Activated T-helper 1 cell treated with anti-CD3 and anti-CD28 coated beads, Interleukin-12 subunit alpha, Interleukin-12 subunit beta, Interleukin-2, Interleukin-4 antibody, amounts not matched to agents 30 ng/mL and 10 ng/mL and 1 ng/mL, durations not matched to agents 14 hours and 24 hours and 36 hours (primary cell): ENCODE measurements at regions not wholly inside any gene's neighbourhood (a gene's known extent, or its start where the extent isn't known, plus 50 kb on each side); places are given as distances from the start of the nearest gene placed in this dataset.

Experiments used
- DNase-seq: peaks from one replicate; pipeline ENCODE4 v3.0.0; 2021; ENCODE audit warnings: low spot score
- H3K27ac Mint-ChIP-seq: one replicate; pipeline ENCODE4 v1.8.0; 2021; ENCODE audit warnings: mild to moderate bottlenecking, mixed read lengths
- H3K27me3 Mint-ChIP-seq: one replicate; pipeline ENCODE4 v1.8.0; 2022; ENCODE audit warnings: mild to moderate bottlenecking, moderate library complexity, mixed read lengths; ENCODE audit not compliant: insufficient read depth
- H3K36me3 Mint-ChIP-seq: one replicate; pipeline ENCODE4 v1.8.0; 2021; ENCODE audit warnings: low read depth, mixed read lengths
- H3K4me1 Mint-ChIP-seq: one replicate; pipeline ENCODE4 v1.8.0; 2021; ENCODE audit warnings: low read depth, mixed read lengths
- H3K4me3 Mint-ChIP-seq: one replicate; pipeline ENCODE4 v1.8.0; 2021; ENCODE audit warnings: mild to moderate bottlenecking, moderate library complexity, mixed read lengths
- H3K9me3 Mint-ChIP-seq: one replicate; pipeline ENCODE4 v1.8.0; 2021; ENCODE audit warnings: mixed read lengths
- intact Hi-C: fragments of 100-400 bp; cut with micrococcal nuclease; formaldehyde crosslinking; loops from one replicate; pipeline ENCODE4 v1.15.1; 2024

GRCh38 chr4:11259837-11260236 lies 168.9 kb downstream of the HS3ST1 start:
- Mint-ChIP-seq H3K27ac (no peak overlapping the region), H3K27me3 (peaks cover 3% of the 10 kb centered on the region), H3K4me3 (no peak overlapping the region)

GRCh38 chr4:11252149-11252548 lies 176.5 kb downstream of the HS3ST1 start:
- Mint-ChIP-seq H3K9me3 (peaks cover 3% of the 10 kb centered on the region), H3K4me1 (no peaks in the 10 kb centered on the region), H3K36me3 (no peaks in the 10 kb centered on the region), H3K27ac (no peak overlapping the region), H3K27me3 (no peaks in the 10 kb centered on the region), H3K4me3 (no peak overlapping the region)
- intact Hi-C loops = no loop called here
- no peak for DNase-seq

More at GRCh38 chr4:11259837-11260236, 168.9 kb downstream of the HS3ST1 start:
- H3K9me3 Mint-ChIP-seq = no peaks in the 10 kb centered on the region
- intact Hi-C loops = no loop called here
- no peaks in the 10 kb centered on the region for H3K4me1 Mint-ChIP-seq
- no peaks in the 10 kb centered on the region for H3K36me3 Mint-ChIP-seq
- DNase-seq = no peak

- Mint-ChIP-seq H3K27me3 (no peaks in the 10 kb centered on the region), H3K36me3 (no peaks in the 10 kb centered on the region), H3K9me3 (peaks cover 3% of the 10 kb centered on the region), H3K27ac (no peak overlapping the region), H3K4me3 (no peak overlapping the region), H3K4me1 (no peaks in the 10 kb centered on the region)
- intact Hi-C loops = no loop called here
- DNase-seq = no peak
These were observed 178.2 kb downstream of the HS3ST1 start for GRCh38 chr4:11250510-11250909.

- Mint-ChIP-seq H3K9me3 (peaks cover 3% of the 10 kb centered on the region), H3K4me1 (no peaks in the 10 kb centered on the region), H3K4me3 (no peak overlapping the region), H3K27me3 (no peaks in the 10 kb centered on the region), H3K36me3 (no peaks in the 10 kb centered on the region), H3K27ac (no peak overlapping the region)
- no peak for DNase-seq
- intact Hi-C loops = no loop called here
These were observed 196.7 kb downstream of the HS3ST1 start for GRCh38 chr4:11232015-11232414.

- no peak overlapping the region for H3K4me3 Mint-ChIP-seq
- no peaks in the 10 kb centered on the region for H3K4me1 Mint-ChIP-seq
- intact Hi-C loops = no loop called here
- no peak overlapping the region for H3K27ac Mint-ChIP-seq
- H3K27me3 Mint-ChIP-seq = no peaks in the 10 kb centered on the region
- peaks cover 5% of the 10 kb centered on the region for H3K9me3 Mint-ChIP-seq
- H3K36me3 Mint-ChIP-seq = no peaks in the 10 kb centered on the region
- no peak for DNase-seq
These were observed 197.8 kb downstream of the HS3ST1 start for GRCh38 chr4:11230866-11231265.

GRCh38 chr4:11228530-11228929 lies 200.2 kb downstream of the HS3ST1 start:
- DNase-seq = no peak
- peaks cover 4% of the 10 kb centered on the region for H3K9me3 Mint-ChIP-seq
- H3K27me3 Mint-ChIP-seq = no peaks in the 10 kb centered on the region
- intact Hi-C loops = no loop called here
- no peak overlapping the region for H3K4me3 Mint-ChIP-seq
- no peaks in the 10 kb centered on the region for H3K4me1 Mint-ChIP-seq
- H3K36me3 Mint-ChIP-seq = no peaks in the 10 kb centered on the region
- H3K27ac Mint-ChIP-seq = no peak overlapping the region

GRCh38 chr4:11223311-11223710 lies 205.4 kb downstream of the HS3ST1 start:
- no peak overlapping the region for H3K27ac Mint-ChIP-seq
- H3K4me1 Mint-ChIP-seq = no peaks in the 10 kb centered on the region
- peaks cover 4% of the 10 kb centered on the region for H3K9me3 Mint-ChIP-seq
- DNase-seq = no peak
- no peaks in the 10 kb centered on the region for H3K27me3 Mint-ChIP-seq
- no peak overlapping the region for H3K4me3 Mint-ChIP-seq
- H3K36me3 Mint-ChIP-seq = no peaks in the 10 kb centered on the region
- intact Hi-C loops = no loop called here

- Mint-ChIP-seq H3K4me3 (no peak overlapping the region), H3K4me1 (no peaks in the 10 kb centered on the region), H3K9me3 (no peaks in the 10 kb centered on the region), H3K27me3 (no peaks in the 10 kb centered on the region), H3K36me3 (no peaks in the 10 kb centered on the region), H3K27ac (no peak overlapping the region)
- intact Hi-C loops = no loop called here
- no peak for DNase-seq
These were observed 210.0 kb downstream of the HS3ST1 start for GRCh38 chr4:11218692-11219091.

GRCh38 chr4:11216520-11216919 lies 212.2 kb downstream of the HS3ST1 start:
- no peaks in the 10 kb centered on the region for H3K36me3 Mint-ChIP-seq
- no peak for DNase-seq
- no peak overlapping the region for H3K27ac Mint-ChIP-seq
- no peaks in the 10 kb centered on the region for H3K27me3 Mint-ChIP-seq
- no peak overlapping the region for H3K4me3 Mint-ChIP-seq
- no peaks in the 10 kb centered on the region for H3K9me3 Mint-ChIP-seq
- intact Hi-C loops = no loop called here
- H3K4me1 Mint-ChIP-seq = no peaks in the 10 kb centered on the region

- Mint-ChIP-seq H3K27ac (no peak overlapping the region), H3K4me1 (no peaks in the 10 kb centered on the region), H3K36me3 (no peaks in the 10 kb centered on the region), H3K27me3 (no peaks in the 10 kb centered on the region), H3K9me3 (peaks cover 4% of the 10 kb centered on the region), H3K4me3 (no peak overlapping the region)
- no peak for DNase-seq
- intact Hi-C loops = no loop called here
These were observed 214.4 kb downstream of the HS3ST1 start for GRCh38 chr4:11214281-11214680.

- H3K4me3 Mint-ChIP-seq = no peak overlapping the region
- H3K36me3 Mint-ChIP-seq = no peaks in the 10 kb centered on the region
- DNase-seq = no peak
- H3K9me3 Mint-ChIP-seq = peaks cover 24% of the 10 kb centered on the region
- intact Hi-C loops = no loop called here
- H3K27me3 Mint-ChIP-seq = no peaks in the 10 kb centered on the region
- H3K27ac Mint-ChIP-seq = no peak overlapping the region
- no peaks in the 10 kb centered on the region for H3K4me1 Mint-ChIP-seq
These were observed 218.9 kb downstream of the HS3ST1 start for GRCh38 chr4:11209826-11210225.

- no peaks in the 10 kb centered on the region for H3K27me3 Mint-ChIP-seq
- H3K36me3 Mint-ChIP-seq = no peaks in the 10 kb centered on the region
- no peak for DNase-seq
- H3K4me1 Mint-ChIP-seq = no peaks in the 10 kb centered on the region
- H3K4me3 Mint-ChIP-seq = no peak overlapping the region
- intact Hi-C loops = no loop called here
- no peak overlapping the region for H3K27ac Mint-ChIP-seq
- H3K9me3 Mint-ChIP-seq = peaks cover 3% of the 10 kb centered on the region
These were observed 227.4 kb downstream of the HS3ST1 start for GRCh38 chr4:11201256-11201655.

GRCh38 chr4:11198516-11199305 lies 230.0 kb downstream of the HS3ST1 start:
- DNase-seq = no peak
- intact Hi-C loops = no loop called here
- Mint-ChIP-seq H3K4me1 (no peaks in the 10 kb centered on the region), H3K36me3 (no peaks in the 10 kb centered on the region), H3K4me3 (no peak overlapping the region), H3K9me3 (no peaks in the 10 kb centered on the region), H3K27ac (no peak overlapping the region), H3K27me3 (no peaks in the 10 kb centered on the region)
